Left lung (tissue), 4 donors: ENCODE measurements at regions not wholly inside any gene's neighbourhood (a gene's known extent, or its start where the extent isn't known, plus 50 kb on each side); places are given as distances from the start of the nearest gene placed in this dataset.

ENCODE experiments used
- ATAC-seq: fragments of 200-7000 bp; cut with Tn5 transposase; one replicate; pipeline ENCODE4 v1.9.1; 2020; ENCODE audit warnings: moderate library complexity
- DNase-seq, 4 donors: peaks; one replicate each; pipeline ENCODE4 v3.0.0-alpha.2; 2013 to 2020
- H3K27ac ChIP-seq, 2 donors: fragments of 200-600 bp; sonication (generic) in 1 of 2; one replicate each; pipeline versions ENCODE4 v1.5.0 to v1.8.0; 2020 to 2021
- H3K27me3 ChIP-seq, 2 donors: fragments of 200-600 bp; sonication (generic) in 1 of 2; one replicate each; pipeline versions ENCODE4 v1.5.0 to v1.8.0; 2020 to 2021
- H3K36me3 ChIP-seq, 2 donors: fragments of 200-600 bp; sonication (generic) in 1 of 2; one replicate each; pipeline versions ENCODE4 v1.5.0 to v1.8.0; 2020 to 2021
- H3K4me1 ChIP-seq, 2 donors: fragments of 200-600 bp; one replicate each; pipeline ENCODE4 v1.8.0; 2021
- H3K4me3 ChIP-seq, 2 donors: fragments of 200-600 bp; sonication (generic) in 1 of 2; one replicate each; pipeline versions ENCODE4 v1.5.0 to v1.8.0; 2020 to 2021; ENCODE audit warnings: mild to moderate bottlenecking in 1 of 2
- H3K9me3 ChIP-seq, 2 donors: fragments of 200-600 bp; sonication (generic) in 1 of 2; one replicate each; pipeline versions ENCODE4 v1.5.0 to v1.8.0; 2020 to 2021
- intact Hi-C, 2 donors: fragments of 100-400 bp; cut with DNase I; formaldehyde crosslinking; loops; one replicate each; pipeline versions ENCODE4 v1.11.2 to v1.14.2; 2022
- TF ChIP-seq, protein P1 (sequence below), 2 donors: fragments of 200-600 bp; sonication (generic) in 1 of 2; IDR thresholded peaks; one replicate each; pipeline versions ENCODE4 v1.5.0 to v1.8.0; 2021; ENCODE audit warnings: antibody characterized with exemption in 2 of 2
- donor health status: DM: no; HTN: yes; CAD: no.
- donor health status: DM: no; HTN: no; CAD: no.

DNA sequence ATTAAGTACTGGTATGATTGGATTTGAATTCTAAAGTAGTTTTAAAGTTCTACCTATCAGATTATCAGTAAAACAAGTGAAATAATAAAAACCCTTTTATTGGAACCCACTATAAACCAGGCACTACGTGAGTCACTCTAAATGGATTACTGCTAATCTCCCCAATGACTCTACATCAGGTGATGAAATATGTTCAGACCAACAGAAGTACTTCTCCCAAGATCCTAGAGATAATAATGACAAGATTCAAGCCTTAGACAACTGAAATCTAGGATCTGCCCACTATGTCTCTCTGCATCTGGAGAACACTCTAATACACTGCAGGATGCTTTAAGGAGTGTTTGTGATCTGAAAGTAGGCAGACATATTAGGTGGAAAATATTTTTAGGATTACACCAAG is 652.1 kb upstream of the CHORDC1 start:
- DNase-seq (no peak), ATAC-seq (no peak)
- intact Hi-C loops: no loop called here
- Histone ChIP-seq H3K27me3 (no peaks in the 10 kb centered on the region), H3K4me1 (no peaks in the 10 kb centered on the region), H3K4me3 (no peak overlapping the region), H3K27ac (no peak overlapping the region), H3K36me3 (no peaks in the 10 kb centered on the region), H3K9me3 (peaks cover 0 to 4% of the 10 kb centered on the region in 2 donors)
- TF ChIP-seq, protein P1, sequence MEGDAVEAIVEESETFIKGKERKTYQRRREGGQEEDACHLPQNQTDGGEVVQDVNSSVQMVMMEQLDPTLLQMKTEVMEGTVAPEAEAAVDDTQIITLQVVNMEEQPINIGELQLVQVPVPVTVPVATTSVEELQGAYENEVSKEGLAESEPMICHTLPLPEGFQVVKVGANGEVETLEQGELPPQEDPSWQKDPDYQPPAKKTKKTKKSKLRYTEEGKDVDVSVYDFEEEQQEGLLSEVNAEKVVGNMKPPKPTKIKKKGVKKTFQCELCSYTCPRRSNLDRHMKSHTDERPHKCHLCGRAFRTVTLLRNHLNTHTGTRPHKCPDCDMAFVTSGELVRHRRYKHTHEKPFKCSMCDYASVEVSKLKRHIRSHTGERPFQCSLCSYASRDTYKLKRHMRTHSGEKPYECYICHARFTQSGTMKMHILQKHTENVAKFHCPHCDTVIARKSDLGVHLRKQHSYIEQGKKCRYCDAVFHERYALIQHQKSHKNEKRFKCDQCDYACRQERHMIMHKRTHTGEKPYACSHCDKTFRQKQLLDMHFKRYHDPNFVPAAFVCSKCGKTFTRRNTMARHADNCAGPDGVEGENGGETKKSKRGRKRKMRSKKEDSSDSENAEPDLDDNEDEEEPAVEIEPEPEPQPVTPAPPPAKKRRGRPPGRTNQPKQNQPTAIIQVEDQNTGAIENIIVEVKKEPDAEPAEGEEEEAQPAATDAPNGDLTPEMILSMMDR (IDR thresholded peaks at IDR 0.05): no peak

DNA sequence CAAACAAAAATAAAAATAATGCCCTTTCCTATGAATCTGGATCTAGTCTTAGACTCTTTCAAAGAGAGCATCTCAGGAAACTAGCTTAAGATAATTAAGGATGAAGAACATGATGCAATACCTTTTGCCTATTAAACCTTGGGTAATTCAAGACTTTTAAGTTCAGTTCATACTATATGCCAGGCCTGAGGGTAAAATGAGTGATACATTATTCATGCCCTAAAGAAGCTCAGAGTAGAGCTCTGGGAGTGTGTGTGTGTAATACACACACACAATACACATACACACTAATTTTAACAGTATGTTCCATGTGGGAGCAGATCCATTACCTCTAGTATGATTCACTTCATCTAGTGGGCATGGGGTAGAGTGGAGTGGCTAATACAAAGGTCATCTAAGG is 651.4 kb upstream of the CHORDC1 start:
- intact Hi-C loops: no loop called here
- ATAC-seq (no peak), DNase-seq (no peak)
- Histone ChIP-seq H3K9me3 (peaks cover 0 to 4% of the 10 kb centered on the region in 2 donors), H3K27ac (no peak overlapping the region), H3K4me1 (no peaks in the 10 kb centered on the region), H3K4me3 (no peak overlapping the region), H3K36me3 (no peaks in the 10 kb centered on the region), H3K27me3 (no peaks in the 10 kb centered on the region)
- TF ChIP-seq, protein P1 (IDR thresholded peaks at IDR 0.05): no peak

DNA sequence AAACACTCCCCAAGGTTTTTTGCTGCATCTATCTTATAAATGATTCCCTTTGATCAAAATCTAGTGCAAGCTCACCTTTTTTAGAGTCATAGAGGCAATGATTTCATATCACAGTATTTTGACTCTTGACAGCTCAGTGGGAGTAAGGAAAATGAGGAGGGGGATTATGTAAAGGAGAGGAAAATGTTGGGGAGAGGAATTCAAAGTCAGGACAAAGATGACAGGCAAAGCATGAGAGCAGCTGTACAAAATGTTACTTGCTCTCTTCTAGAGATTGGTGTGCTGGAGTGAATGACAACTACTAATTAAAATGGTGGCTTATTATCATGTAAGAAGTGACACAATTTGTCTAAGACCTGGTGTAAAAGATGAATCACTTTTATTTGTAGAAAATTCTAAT is 644.6 kb upstream of the CHORDC1 start:
- no peak overlapping the region for H3K4me3 ChIP-seq
- H3K27me3 ChIP-seq: no peaks in the 10 kb centered on the region
- H3K27ac ChIP-seq: no peak overlapping the region
- no peaks in the 10 kb centered on the region for H3K36me3 ChIP-seq
- ATAC-seq (no peak), DNase-seq (no peak)
- no peaks in the 10 kb centered on the region for H3K9me3 ChIP-seq
- TF ChIP-seq, protein P1 (IDR thresholded peaks at IDR 0.05): no peak
- intact Hi-C loops: no loop called here
- no peaks in the 10 kb centered on the region for H3K4me1 ChIP-seq

DNA sequence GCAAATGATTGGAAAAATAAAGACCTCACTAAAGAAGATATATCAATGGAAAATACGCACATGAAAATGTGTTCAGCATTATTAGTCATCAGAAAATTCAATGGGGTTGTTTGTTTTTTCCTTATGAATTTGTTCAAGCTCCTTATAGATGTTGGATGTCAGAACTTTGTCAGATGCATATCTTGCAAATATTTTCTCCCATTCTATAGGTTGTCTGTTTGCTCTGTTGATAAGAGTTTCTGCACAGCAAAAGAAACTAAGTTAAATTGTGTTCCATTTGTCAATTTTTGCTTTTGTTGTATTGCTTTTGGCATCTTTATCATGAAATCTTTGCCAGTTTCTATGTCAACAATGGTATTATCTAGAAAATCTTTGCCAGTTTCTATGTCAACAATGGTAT is 633.9 kb upstream of the CHORDC1 start:
- TF ChIP-seq, protein P1 (IDR thresholded peaks at IDR 0.05): no peak

DNA sequence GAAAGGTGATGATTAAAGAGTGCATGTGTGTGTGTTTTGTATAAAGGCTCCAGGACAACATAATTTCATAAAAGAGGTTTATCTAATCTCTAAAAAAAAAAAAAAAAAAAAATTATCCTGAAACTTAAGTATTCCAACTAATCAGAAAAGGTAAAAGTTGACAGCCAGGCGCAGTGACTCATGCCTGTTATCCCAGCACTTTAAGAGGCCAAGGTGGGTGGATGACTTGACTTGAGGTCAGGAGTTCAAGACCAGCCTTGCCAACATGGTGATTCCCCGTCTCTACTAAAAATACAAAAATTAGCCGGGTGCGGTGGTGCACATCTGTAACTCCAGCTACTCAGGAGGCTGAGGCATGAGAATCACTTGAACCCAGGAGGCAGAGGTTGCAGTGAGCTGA is 632.7 kb upstream of the CHORDC1 start:
- H3K27ac ChIP-seq: no peak overlapping the region
- no peak overlapping the region for H3K4me3 ChIP-seq
- peaks cover 0 to 9% of the 10 kb centered on the region in 2 donors for H3K9me3 ChIP-seq
- intact Hi-C loops: no loop called here
- no peaks in the 10 kb centered on the region for H3K4me1 ChIP-seq
- no peaks in the 10 kb centered on the region for H3K27me3 ChIP-seq
- TF ChIP-seq, protein P1 (IDR thresholded peaks at IDR 0.05): no peak
- DNase-seq (no peak), ATAC-seq (no peak)
- no peaks in the 10 kb centered on the region for H3K36me3 ChIP-seq

More for the DNA sequence above, 633.9 kb upstream of the CHORDC1 start:
- H3K27ac ChIP-seq: no peak overlapping the region
- no peaks in the 10 kb centered on the region for H3K36me3 ChIP-seq
- DNase-seq: no peak
- H3K4me3 ChIP-seq: no peak overlapping the region
- ATAC-seq: no peak
- H3K9me3 ChIP-seq: peaks cover 0 to 9% of the 10 kb centered on the region in 2 donors
- no peaks in the 10 kb centered on the region for H3K4me1 ChIP-seq
- H3K27me3 ChIP-seq: no peaks in the 10 kb centered on the region
- intact Hi-C loops: no loop called here
